Progenitor cell of endocrine pancreas (in vitro differentiated cells): ENCODE measurements at regions not wholly inside any gene's neighbourhood (a gene's known extent, or its start where the extent isn't known, plus 50 kb on each side); places are given as distances from the start of the nearest gene placed in this dataset.

Source experiments
- DNase-seq: peaks from one replicate; pipeline ENCODE4 v3.0.0; 2021; ENCODE audit warnings: low spot score; ENCODE audit not compliant: unreplicated experiment
- H3K27ac Mint-ChIP-seq: 2 replicates; pipeline ENCODE4 v1.8.0; 2021; ENCODE audit warnings: mild to moderate bottlenecking, moderate library complexity, mixed read lengths
- H3K27me3 Mint-ChIP-seq: 2 replicates; pipeline ENCODE4 v1.8.0; 2021; ENCODE audit warnings: mixed read lengths
- H3K36me3 Mint-ChIP-seq: 2 replicates; pipeline ENCODE4 v1.8.0; 2022; ENCODE audit warnings: mixed read lengths; ENCODE audit not compliant: insufficient read depth
- H3K4me1 Mint-ChIP-seq: 2 replicates; pipeline ENCODE4 v1.8.0; 2021; ENCODE audit warnings: low read depth, mixed read lengths
- H3K4me3 Mint-ChIP-seq: 2 replicates; pipeline ENCODE4 v1.8.0; 2021; ENCODE audit warnings: low read depth, mild to moderate bottlenecking, moderate library complexity, mixed read lengths
- H3K9me3 Mint-ChIP-seq: 2 replicates; pipeline ENCODE4 v1.8.0; 2021; ENCODE audit warnings: low read depth, mixed read lengths
- CTCF ChIP-seq: fragments of 200-600 bp; sonication (generic); IDR thresholded peaks from one replicate; pipeline ENCODE4 v1.5.0; 2021; ENCODE audit warnings: antibody characterized with exemption, mild to moderate bottlenecking; ENCODE audit not compliant: unreplicated experiment

- H3K36me3 Mint-ChIP-seq, result no peaks in the 10 kb centered on the region
- no peak overlapping the region for H3K27ac Mint-ChIP-seq
- no peak for DNase-seq
- peaks cover 24% of the 10 kb centered on the region for H3K27me3 Mint-ChIP-seq
- H3K9me3 Mint-ChIP-seq, result no peaks in the 10 kb centered on the region
- peaks cover 2% of the 10 kb centered on the region for H3K4me1 Mint-ChIP-seq
- no peak overlapping the region for H3K4me3 Mint-ChIP-seq
- no peak for TF ChIP-seq CTCF
Measured at GRCh38 chr19:28829762-28830161, 383.2 kb downstream of the UQCRFS1 start.

- peaks cover 2% of the 10 kb centered on the region for H3K4me1 Mint-ChIP-seq
- no peak for TF ChIP-seq CTCF
- no peak overlapping the region for H3K4me3 Mint-ChIP-seq
- no peak for DNase-seq
- H3K27me3 Mint-ChIP-seq, result peaks cover 24% of the 10 kb centered on the region
- no peaks in the 10 kb centered on the region for H3K9me3 Mint-ChIP-seq
- H3K36me3 Mint-ChIP-seq, result no peaks in the 10 kb centered on the region
- H3K27ac Mint-ChIP-seq, result no peak overlapping the region
Measured at GRCh38 chr19:28829359-28829758, 383.6 kb downstream of the UQCRFS1 start.

GRCh38 chr19:28828276-28828870 lies 384.6 kb downstream of the UQCRFS1 start:
- TF ChIP-seq CTCF, result no peak
- Mint-ChIP-seq H3K27ac (no peak overlapping the region), H3K9me3 (no peaks in the 10 kb centered on the region), H3K27me3 (peaks cover 28% of the 10 kb centered on the region), H3K36me3 (no peaks in the 10 kb centered on the region), H3K4me1 (no peaks in the 10 kb centered on the region), H3K4me3 (no peak overlapping the region)
- DNase-seq, result no peak

GRCh38 chr19:28827382-28827781 lies 385.6 kb downstream of the UQCRFS1 start:
- H3K9me3 Mint-ChIP-seq, result no peaks in the 10 kb centered on the region
- peaks cover 28% of the 10 kb centered on the region for H3K27me3 Mint-ChIP-seq

GRCh38 chr19:28823338-28823961 lies 389.5 kb downstream of the UQCRFS1 start:
- no peaks in the 10 kb centered on the region for H3K4me1 Mint-ChIP-seq
- TF ChIP-seq CTCF, result no peak
- H3K9me3 Mint-ChIP-seq, result no peaks in the 10 kb centered on the region
- H3K27ac Mint-ChIP-seq, result no peak overlapping the region
- no peak for DNase-seq
- no peak overlapping the region for H3K4me3 Mint-ChIP-seq
- H3K27me3 Mint-ChIP-seq, result peaks cover 26% of the 10 kb centered on the region
- H3K36me3 Mint-ChIP-seq, result no peaks in the 10 kb centered on the region

More at GRCh38 chr19:28827382-28827781, 385.6 kb downstream of the UQCRFS1 start:
- DNase-seq, result no peak
- Mint-ChIP-seq H3K4me1 (no peaks in the 10 kb centered on the region), H3K4me3 (no peak overlapping the region), H3K36me3 (no peaks in the 10 kb centered on the region), H3K27ac (no peak overlapping the region)
- TF ChIP-seq CTCF, result no peak
